ENCODE measurements at regions not wholly inside any gene's neighbourhood (a gene's known extent, or its start where the extent isn't known, plus 50 kb on each side); places are given as distances from the start of the nearest gene placed in this dataset.

GRCh38 chr15:70269991-70270751 lies 172.5 kb upstream of the TLE3 start:
- 0 out of 4 replicates have a peak, but pooled peaks of 1 of the 2 experiments have one; percentile 13 for TF ChIP-seq REST (IDR thresholded peaks at IDR 0.05; ENCODE audit: insufficient read depth in 1 of 2, low read depth in 2 of 2, low read length in 2 of 2)
- TF ChIP-seq FOXP2 (optimal IDR thresholded peaks at IDR 0.05; ENCODE audit: borderline replicate concordance, extremely low read depth, extremely low read length, insufficient read depth) = no peak

- TF ChIP-seq POLR2AphosphoS5 (IDR thresholded peaks at IDR 0.05; ENCODE audit: low read depth, low read length) (no peak), SIN3A (IDR thresholded peaks at IDR 0.05; ENCODE audit: borderline replicate concordance, insufficient read depth, low read length) (no peak), FOXP2 (optimal IDR thresholded peaks at IDR 0.05; ENCODE audit: borderline replicate concordance, extremely low read depth, extremely low read length, insufficient read depth) (no peak), TAF1 (IDR thresholded peaks at IDR 0.05; ENCODE audit: borderline replicate concordance, insufficient read depth, low read length) (no peak), REST (IDR thresholded peaks at IDR 0.05; ENCODE audit: insufficient read depth in 1 of 2, low read depth in 2 of 2, low read length in 2 of 2) (no peak)
These were observed 171.7 kb upstream of the TLE3 start for GRCh38 chr15:70269311-70269911.

- TF ChIP-seq POLR2AphosphoS5 (IDR thresholded peaks at IDR 0.05; ENCODE audit: low read depth, low read length) (no peak), SIN3A (IDR thresholded peaks at IDR 0.05; ENCODE audit: borderline replicate concordance, insufficient read depth, low read length) (no peak), TAF1 (IDR thresholded peaks at IDR 0.05; ENCODE audit: borderline replicate concordance, insufficient read depth, low read length) (no peak), FOXP2 (optimal IDR thresholded peaks at IDR 0.05; ENCODE audit: borderline replicate concordance, extremely low read depth, extremely low read length, insufficient read depth) (no peak), REST (IDR thresholded peaks at IDR 0.05; ENCODE audit: insufficient read depth in 1 of 2, low read depth in 2 of 2, low read length in 2 of 2) (no peak)
These were observed 171.1 kb upstream of the TLE3 start for GRCh38 chr15:70268698-70269251.

DNA sequence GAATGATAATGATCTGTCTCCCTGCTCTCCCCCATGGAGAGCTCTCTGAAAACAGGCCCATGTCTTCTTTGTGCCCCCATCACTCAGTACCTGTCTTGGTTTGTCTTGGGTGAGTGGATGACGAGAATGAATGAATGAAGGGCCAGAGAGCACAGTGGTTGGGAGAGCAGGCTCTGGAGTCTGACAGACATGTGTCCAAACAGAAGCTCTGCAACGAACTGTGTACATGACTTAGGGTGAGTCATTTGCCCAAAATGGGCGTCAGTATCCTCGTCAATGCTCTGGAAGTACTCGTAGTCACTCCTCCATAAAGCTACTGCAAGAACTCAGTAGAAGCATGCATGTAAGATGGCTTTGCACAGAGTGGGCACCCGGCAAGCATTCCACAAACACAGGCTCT lies 170.2 kb upstream of the TLE3 start:
- no peak for TF ChIP-seq FOXP2 (optimal IDR thresholded peaks at IDR 0.05; ENCODE audit: borderline replicate concordance, extremely low read depth, extremely low read length, insufficient read depth)
- no peak for TF ChIP-seq SIN3A (IDR thresholded peaks at IDR 0.05; ENCODE audit: borderline replicate concordance, insufficient read depth, low read length)
- TF ChIP-seq REST (IDR thresholded peaks at IDR 0.05; ENCODE audit: insufficient read depth in 1 of 2, low read depth in 2 of 2, low read length in 2 of 2) = no peak
- TF ChIP-seq POLR2AphosphoS5 (IDR thresholded peaks at IDR 0.05; ENCODE audit: low read depth, low read length) = no peak
- no peak for TF ChIP-seq TAF1 (IDR thresholded peaks at IDR 0.05; ENCODE audit: borderline replicate concordance, insufficient read depth, low read length)
